PFSK-1 (cell line): ENCODE measurements at regions not wholly inside any gene's neighbourhood (a gene's known extent, or its start where the extent isn't known, plus 50 kb on each side); places are given as distances from the start of the nearest gene placed in this dataset.

ENCODE experiments used
- POLR2AphosphoS5 ChIP-seq: IDR thresholded peaks from 2 replicates; pipeline ENCODE4 v1.6.1; 2012; ENCODE audit warnings: low read depth, mild to moderate bottlenecking, control low read depth, low read length, moderate library complexity
- REST ChIP-seq, 2 experiments: IDR thresholded peaks; 2 replicates each; pipeline versions ENCODE4 v1.6.1 to v1.8.0; 2011 to 2012; ENCODE audit warnings: low read depth in 2 of 2, low read length in 2 of 2, control low read depth in 1 of 2, inconsistent platforms in 1 of 2, mild to moderate bottlenecking in 1 of 2, moderate library complexity in 1 of 2; ENCODE audit not compliant: insufficient read depth in 1 of 2
- SIN3A ChIP-seq: IDR thresholded peaks from 2 replicates; pipeline ENCODE4 v1.6.1; 2012; ENCODE audit warnings: mild to moderate bottlenecking, low read length, moderate library complexity, borderline replicate concordance; ENCODE audit not compliant: insufficient read depth
- TAF1 ChIP-seq: IDR thresholded peaks from 2 replicates; pipeline ENCODE4 v1.6.1; 2012; ENCODE audit warnings: low read length, control low read depth, borderline replicate concordance; ENCODE audit not compliant: insufficient read depth

- no peak for TF ChIP-seq TAF1
- no peak for TF ChIP-seq REST (IDR thresholded peaks at IDR 0.05; ENCODE audit: insufficient read depth in 1 of 2, low read depth in 2 of 2, low read length in 2 of 2)
- TF ChIP-seq POLR2AphosphoS5 = no peak
- no peak for TF ChIP-seq SIN3A
Measured at GRCh38 chr1:229185963-229186362, 84.9 kb upstream of the RAB4A start.
